PC-9 (cell line): ENCODE measurements at regions not wholly inside any gene's neighbourhood (a gene's known extent, or its start where the extent isn't known, plus 50 kb on each side); places are given as distances from the start of the nearest gene placed in this dataset.

Experiments used
- BruUV-seq: library from RNA; stranded (reverse); fragments of 400-500 nt; replicated peaks from 2 replicates; lab custom pipeline; 2021; lab: Mats Ljungman, UMichigan
- CTCF ChIA-PET: fragments of 300-600 bp; sonication (Branson Sonifier 250); formaldehyde crosslinking; loops from one replicate; lab custom pipeline; 2022; ENCODE audit warnings: antibody characterized with exemption; lab: Charles Lee
- POLR2A ChIA-PET: fragments of 300-600 bp; sonication (Branson Sonifier 250); formaldehyde crosslinking; loops from one replicate; lab custom pipeline; 2022; ENCODE audit warnings: antibody characterized with exemption; ENCODE audit not compliant: unreplicated experiment; lab: Charles Lee
- DNase-seq, 2 experiments: peaks; one replicate each; pipeline versions ENCODE4 v3.0.0 to v3.0.0-alpha.2; 2015 to 2022; ENCODE audit warnings: mixed read lengths in 1 of 2
- H2AFZ ChIP-seq: fragments of 200-600 bp; sonication (generic); 2 replicates; pipeline ENCODE4 v1.8.1; 2017; ENCODE audit warnings: antibody characterized with exemption
- H3F3A ChIP-seq: fragments of 200-600 bp; sonication (generic); 2 replicates; pipeline ENCODE4 v1.8.1; 2017; ENCODE audit warnings: antibody characterized with exemption, mild to moderate bottlenecking, low read depth; ENCODE audit not compliant: insufficient read depth
- H3K27ac ChIP-seq: fragments of 200-600 bp; sonication (generic); 2 replicates; pipeline ENCODE4 v1.6.1; 2016; ENCODE audit warnings: mixed run types
- H3K27me3 ChIP-seq: fragments of 200-600 bp; sonication (generic); 2 replicates; pipeline ENCODE4 v1.6.1; 2016; ENCODE audit warnings: low read depth, mixed run types; ENCODE audit not compliant: insufficient read depth
- H3K36me3 ChIP-seq: fragments of 200-600 bp; sonication (generic); 2 replicates; pipeline ENCODE4 v1.6.1; 2016; ENCODE audit warnings: low read depth, mixed run types
- H3K4me1 ChIP-seq: fragments of 200-600 bp; sonication (generic); replicated peaks from 2 replicates; pipeline ENCODE4 v1.6.1; 2016; ENCODE audit warnings: mixed run types; ENCODE audit not compliant: insufficient read depth
- H3K4me2 ChIP-seq: fragments of 200-600 bp; sonication (generic); 2 replicates; pipeline ENCODE4 v1.6.1; 2017; ENCODE audit warnings: mixed run types
- H3K4me3 ChIP-seq: fragments of 200-600 bp; sonication (generic); 2 replicates; pipeline ENCODE4 v1.6.1; 2016; ENCODE audit warnings: mixed run types
- H3K79me2 ChIP-seq: fragments of 200-600 bp; sonication (generic); 2 replicates; pipeline ENCODE4 v1.6.1; 2017; ENCODE audit warnings: low read depth, mixed run types
- H3K9me2 ChIP-seq: fragments of 200-600 bp; sonication (generic); 2 replicates; pipeline ENCODE4 v1.8.1; 2017; ENCODE audit warnings: mild to moderate bottlenecking; ENCODE audit not compliant: insufficient read depth
- H3K9me3 ChIP-seq: fragments of 200-600 bp; sonication (generic); 2 replicates; pipeline ENCODE4 v1.8.1; 2016; ENCODE audit warnings: low read depth; ENCODE audit not compliant: insufficient read depth
- H4K20me1 ChIP-seq: fragments of 200-600 bp; sonication (generic); 2 replicates; pipeline ENCODE4 v1.8.1; 2017; ENCODE audit not compliant: insufficient read depth
- CTCF ChIP-seq: fragments of 200-600 bp; sonication (generic); conservative IDR thresholded peaks from 2 replicates; pipeline ENCODE4 v1.6.1; 2017; ENCODE audit warnings: mixed run types, antibody characterized with exemption, mild to moderate bottlenecking, moderate library complexity
- EZH2 ChIP-seq: fragments of 200-600 bp; sonication (generic); IDR thresholded peaks from 2 replicates; pipeline ENCODE4 v1.8.0; 2017; ENCODE audit warnings: antibody characterized with exemption, low read depth
- intact Hi-C: fragments of 100-400 bp; cut with micrococcal nuclease; formaldehyde crosslinking; loops from one replicate; pipeline ENCODE4 v1.10.0; 2022; ENCODE audit not compliant: unreplicated experiment

GRCh38 chr6:169978615-169979161, 227.3 kb downstream of the ERMARD start:
- H3K4me1 ChIP-seq: no peaks in the 10 kb centered on the region
- POLR2A ChIA-PET: no interaction called here
- intact Hi-C loops: no loop called here
- H3K27me3 ChIP-seq: peaks cover 83% of the 10 kb centered on the region
- no peaks in the 10 kb centered on the region for H3F3A ChIP-seq
- no peaks in the 10 kb centered on the region for H4K20me1 ChIP-seq
- no peak for DNase-seq
- H3K79me2 ChIP-seq: no peaks in the 10 kb centered on the region
- no peak overlapping the region for H3K27ac ChIP-seq
- no peak overlapping the region for H3K4me2 ChIP-seq
- no peak overlapping the region for H3K4me3 ChIP-seq
- CTCF ChIA-PET: no interaction called here
- no peaks in the 10 kb centered on the region for H3K9me2 ChIP-seq
- BruUV-seq: no TSS peak
- H3K36me3 ChIP-seq: no peaks in the 10 kb centered on the region
- no peak overlapping the region for H2AFZ ChIP-seq
- TF ChIP-seq EZH2: no peak
- TF ChIP-seq CTCF: no peak
- H3K9me3 ChIP-seq: no peaks in the 10 kb centered on the region

- H3K4me2 ChIP-seq: no peak overlapping the region
- H3K27ac ChIP-seq: no peak overlapping the region
- DNase-seq: no peak
- H3K9me2 ChIP-seq: no peaks in the 10 kb centered on the region
- no peak for TF ChIP-seq EZH2
- no peak for TF ChIP-seq CTCF
- H3K36me3 ChIP-seq: no peaks in the 10 kb centered on the region
- H3F3A ChIP-seq: no peaks in the 10 kb centered on the region
- no peak overlapping the region for H2AFZ ChIP-seq
- no peaks in the 10 kb centered on the region for H3K4me1 ChIP-seq
- CTCF ChIA-PET: no interaction called here
- H4K20me1 ChIP-seq: no peaks in the 10 kb centered on the region; the same call in 1 of the 2 replicates
- H3K27me3 ChIP-seq: peaks cover 75% of the 10 kb centered on the region
- POLR2A ChIA-PET: no interaction called here
- no TSS peak for BruUV-seq
- no peaks in the 10 kb centered on the region for H3K9me3 ChIP-seq
- no peaks in the 10 kb centered on the region for H3K79me2 ChIP-seq
- no peak overlapping the region for H3K4me3 ChIP-seq
- intact Hi-C loops: no loop called here
Observed at GRCh38 chr6:169977434-169978265, 226.2 kb downstream of the ERMARD start.

- TF ChIP-seq EZH2: no peak
- no peak for TF ChIP-seq CTCF
- H3K79me2 ChIP-seq: no peaks in the 10 kb centered on the region
- no peak overlapping the region for H2AFZ ChIP-seq
- no peak overlapping the region for H3K27ac ChIP-seq
- ChIA-PET CTCF (no interaction called here), POLR2A (no interaction called here)
- H3K27me3 ChIP-seq: peaks cover 75% of the 10 kb centered on the region
- H3K4me3 ChIP-seq: no peak overlapping the region
- DNase-seq: no peak
- BruUV-seq: no TSS peak
- no peak overlapping the region for H3K4me2 ChIP-seq
- H3K9me3 ChIP-seq: no peaks in the 10 kb centered on the region
- no peaks in the 10 kb centered on the region for H3K4me1 ChIP-seq
- no peaks in the 10 kb centered on the region for H3F3A ChIP-seq
- H4K20me1 ChIP-seq: no peaks in the 10 kb centered on the region; the same call in 1 of the 2 replicates
- no peaks in the 10 kb centered on the region for H3K9me2 ChIP-seq
- intact Hi-C loops: no loop called here
- no peaks in the 10 kb centered on the region for H3K36me3 ChIP-seq
Observed at GRCh38 chr6:169976301-169977081, 225.1 kb downstream of the ERMARD start.
